SK-N-SH treated with all-trans-retinoic acid at 6 μM for 48 hours (cell line): ENCODE measurements at regions not wholly inside any gene's neighbourhood (a gene's known extent, or its start where the extent isn't known, plus 50 kb on each side); places are given as distances from the start of the nearest gene placed in this dataset.
A peak's percentile ranks its signal among the peaks of the same experiment; 100 is the strongest.

Experiments used
- ATAC-seq: fragments of 200-7000 bp; cut with Tn5 transposase; 3 replicates; pipeline ENCODE4 v1.9.1; 2020; ENCODE audit warnings: mild to moderate bottlenecking, moderate library complexity
- ARNTL ChIP-seq: fragments of 450-650 bp; formaldehyde crosslinking; IDR thresholded peaks from 2 replicates; pipeline ENCODE4 v1.5.0; 2020; ENCODE audit warnings: low read depth, mild to moderate bottlenecking, moderate library complexity, borderline replicate concordance
- CREB5 ChIP-seq: fragments of 250-450 bp; sonication (Bioruptor Pico); IDR thresholded peaks from 2 replicates; pipeline ENCODE4 v1.5.1; 2020; ENCODE audit warnings: low read depth, mild to moderate bottlenecking, moderate library complexity
- GLIS3 ChIP-seq: fragments of 250-450 bp; sonication (Bioruptor Pico); IDR thresholded peaks from 2 replicates; pipeline ENCODE4 v1.5.0; 2020; ENCODE audit warnings: mild to moderate bottlenecking, moderate library complexity
- ISL1 ChIP-seq: fragments of 250-450 bp; sonication (Bioruptor Pico); IDR thresholded peaks from 2 replicates; pipeline ENCODE4 v2.1.2; 2022; ENCODE audit warnings: mild to moderate bottlenecking, moderate library complexity
- OSR1 ChIP-seq: fragments of 250-450 bp; sonication (Bioruptor Pico); IDR thresholded peaks from 2 replicates; pipeline ENCODE4 v1.8.0; 2022; ENCODE audit warnings: moderate library complexity, mild to moderate bottlenecking, inconsistent platforms
- PATZ1 ChIP-seq: fragments of 250-450 bp; sonication (Bioruptor Pico); IDR thresholded peaks from 2 replicates; pipeline ENCODE4 v1.8.0; 2020; ENCODE audit warnings: mild to moderate bottlenecking, moderate library complexity, borderline replicate concordance
- POU6F1 ChIP-seq: fragments of 250-450 bp; sonication (Bioruptor Pico); IDR thresholded peaks from 2 replicates; pipeline ENCODE4 v1.8.0; 2021; ENCODE audit warnings: low read depth, mild to moderate bottlenecking, moderate library complexity, borderline replicate concordance
- TCF4 ChIP-seq: fragments of 250-450 bp; sonication (Bioruptor Pico); IDR thresholded peaks from 2 replicates; pipeline ENCODE4 v1.8.0; 2021; ENCODE audit warnings: mild to moderate bottlenecking, moderate library complexity, borderline replicate concordance
- TSHZ2 ChIP-seq: fragments of 250-450 bp; sonication (Bioruptor Pico); IDR thresholded peaks from 2 replicates; pipeline ENCODE4 v1.5.0; 2020; ENCODE audit warnings: mild to moderate bottlenecking, moderate library complexity
- ZC3H10 ChIP-seq: fragments of 250-450 bp; sonication (Bioruptor Pico); IDR thresholded peaks from 2 replicates; pipeline ENCODE4 v1.5.1; 2021; ENCODE audit warnings: mild to moderate bottlenecking, moderate library complexity
- ZFP3 ChIP-seq: fragments of 250-450 bp; sonication (Bioruptor Pico); IDR thresholded peaks from 2 replicates; pipeline ENCODE4 v1.5.0; 2020; ENCODE audit warnings: mild to moderate bottlenecking, moderate library complexity
- ZFP30 ChIP-seq: fragments of 450-650 bp; formaldehyde crosslinking; IDR thresholded peaks from 2 replicates; pipeline ENCODE4 v1.5.0; 2022; ENCODE audit warnings: mild to moderate bottlenecking, moderate library complexity
- ZNF565 ChIP-seq: fragments of 450-650 bp; formaldehyde crosslinking; conservative IDR thresholded peaks from 2 replicates; pipeline ENCODE4 v1.5.0; 2020; ENCODE audit warnings: low read depth, mild to moderate bottlenecking, moderate library complexity
- ZNF70 ChIP-seq: fragments of 450-650 bp; formaldehyde crosslinking; IDR thresholded peaks from 2 replicates; pipeline ENCODE4 v1.5.0; 2020; ENCODE audit warnings: mild to moderate bottlenecking, moderate library complexity
- TF ChIP-seq, protein P1 (sequence below): fragments of 250-450 bp; sonication (Bioruptor Pico); IDR thresholded peaks from 2 replicates; pipeline ENCODE4 v1.5.1; 2021; ENCODE audit warnings: mild to moderate bottlenecking, moderate library complexity

GRCh38 chr9:21695443-21695842 lies 107.0 kb upstream of the MTAP start (continued):
- no peak for TF ChIP-seq PATZ1 (CRISPR knock-in tag)

DNA sequence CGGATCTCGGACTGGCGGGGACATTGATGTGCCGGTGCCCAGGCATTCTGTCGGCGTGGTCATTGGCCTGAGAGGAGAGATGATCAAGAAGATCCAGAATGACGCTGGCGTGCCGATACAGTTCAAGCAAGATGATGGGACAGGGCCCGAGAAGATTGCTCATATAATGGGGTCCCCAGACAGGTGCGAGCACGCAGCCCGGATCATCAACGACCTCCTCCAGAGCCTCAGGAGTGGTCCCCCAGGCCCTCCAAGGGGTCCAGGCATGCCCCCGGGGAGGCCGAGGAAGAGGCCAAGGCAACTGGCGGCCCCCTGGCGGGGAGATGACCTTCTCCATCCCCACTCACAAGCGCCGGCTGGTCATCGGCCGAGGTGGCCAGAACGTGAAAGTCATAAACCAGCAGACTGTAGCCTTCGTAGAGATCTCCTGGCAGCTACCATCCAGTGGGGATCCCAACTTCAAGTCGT lies 106.5 kb upstream of the MTAP start:
- no peak for TF ChIP-seq ZFP30 (CRISPR knock-in tag)
- no peak for TF ChIP-seq ZNF565
- TF ChIP-seq CREB5 (CRISPR knock-in tag) = no peak
- ATAC-seq = no peak

DNA sequence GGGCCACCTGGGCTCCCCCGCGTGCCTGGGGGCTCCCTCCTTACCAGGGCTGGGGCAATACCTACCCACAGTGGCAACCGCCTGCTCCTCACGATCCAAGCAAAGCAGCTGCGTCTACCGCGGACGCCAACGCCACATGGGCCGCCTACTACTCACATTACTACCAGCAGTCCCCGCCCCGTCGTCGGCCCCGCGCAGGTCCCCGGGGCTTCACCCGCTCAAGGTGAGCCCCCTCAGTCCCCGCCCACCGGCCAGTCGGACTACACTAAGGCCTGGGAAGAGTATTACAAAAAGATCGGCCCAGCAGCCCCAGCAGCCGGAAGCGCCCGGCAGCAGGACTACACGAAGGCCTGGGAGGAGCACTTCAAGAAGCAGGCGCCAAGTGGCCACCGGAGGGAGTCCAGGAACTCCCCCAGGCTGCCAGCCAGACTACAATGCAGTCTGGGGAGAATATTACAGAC lies 106.0 kb upstream of the MTAP start:
- TF ChIP-seq PATZ1 (CRISPR knock-in tag) (no peak), ZC3H10 (CRISPR knock-in tag) (no peak)
- ATAC-seq = 0 out of 3 replicates have a peak, but pooled peaks have one; percentile 43

DNA sequence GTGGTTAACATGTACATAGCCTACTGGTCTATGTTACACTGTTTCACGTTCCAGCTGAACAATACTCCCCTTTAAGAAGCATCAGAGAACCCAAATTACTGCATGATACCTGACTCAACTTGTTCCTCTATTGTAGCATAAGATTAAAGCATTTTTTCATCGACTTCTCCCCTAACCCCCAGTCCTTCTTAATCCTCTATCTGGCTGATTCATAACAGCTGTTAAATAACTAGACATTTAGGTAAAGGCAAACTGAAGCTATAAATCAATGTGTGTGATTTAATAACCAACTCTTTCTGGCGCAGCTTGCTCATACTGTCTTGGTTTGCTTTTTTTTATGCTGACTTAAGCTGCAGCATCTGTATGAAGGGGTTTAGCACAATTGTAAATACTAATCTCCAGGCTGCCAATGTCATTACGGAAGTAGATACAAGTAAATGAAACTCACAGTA lies 94.2 kb upstream of the MTAP start:
- ATAC-seq = no peak
- no peak for TF ChIP-seq OSR1 (CRISPR knock-in tag)
- TF ChIP-seq, protein P1, sequence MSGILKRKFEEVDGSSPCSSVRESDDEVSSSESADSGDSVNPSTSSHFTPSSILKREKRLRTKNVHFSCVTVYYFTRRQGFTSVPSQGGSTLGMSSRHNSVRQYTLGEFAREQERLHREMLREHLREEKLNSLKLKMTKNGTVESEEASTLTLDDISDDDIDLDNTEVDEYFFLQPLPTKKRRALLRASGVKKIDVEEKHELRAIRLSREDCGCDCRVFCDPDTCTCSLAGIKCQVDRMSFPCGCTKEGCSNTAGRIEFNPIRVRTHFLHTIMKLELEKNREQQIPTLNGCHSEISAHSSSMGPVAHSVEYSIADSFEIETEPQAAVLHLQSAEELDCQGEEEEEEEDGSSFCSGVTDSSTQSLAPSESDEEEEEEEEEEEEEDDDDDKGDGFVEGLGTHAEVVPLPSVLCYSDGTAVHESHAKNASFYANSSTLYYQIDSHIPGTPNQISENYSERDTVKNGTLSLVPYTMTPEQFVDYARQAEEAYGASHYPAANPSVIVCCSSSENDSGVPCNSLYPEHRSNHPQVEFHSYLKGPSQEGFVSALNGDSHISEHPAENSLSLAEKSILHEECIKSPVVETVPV (CRISPR knock-in tag) = no peak

DNA sequence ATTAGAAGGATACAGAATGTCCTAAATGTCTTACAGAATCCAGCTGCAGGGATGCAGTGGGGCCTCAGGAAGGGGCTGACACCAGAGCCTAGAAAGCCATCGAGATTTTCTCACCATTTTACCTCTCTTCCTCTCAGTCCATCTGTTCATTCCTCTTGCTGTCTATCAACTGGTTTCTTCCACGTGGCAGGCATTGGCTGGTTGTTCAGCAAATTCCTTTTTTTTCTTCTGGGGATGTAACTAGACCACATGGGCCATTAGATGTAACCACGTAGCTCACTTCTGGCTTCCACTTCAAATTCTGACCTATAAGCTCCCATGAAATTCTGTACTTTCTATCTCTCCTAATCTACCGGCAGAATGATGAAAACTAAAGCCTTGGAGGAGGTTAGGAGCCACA lies 93.6 kb upstream of the MTAP start:
- no peak for TF ChIP-seq OSR1 (CRISPR knock-in tag)
- no peak for ATAC-seq

DNA sequence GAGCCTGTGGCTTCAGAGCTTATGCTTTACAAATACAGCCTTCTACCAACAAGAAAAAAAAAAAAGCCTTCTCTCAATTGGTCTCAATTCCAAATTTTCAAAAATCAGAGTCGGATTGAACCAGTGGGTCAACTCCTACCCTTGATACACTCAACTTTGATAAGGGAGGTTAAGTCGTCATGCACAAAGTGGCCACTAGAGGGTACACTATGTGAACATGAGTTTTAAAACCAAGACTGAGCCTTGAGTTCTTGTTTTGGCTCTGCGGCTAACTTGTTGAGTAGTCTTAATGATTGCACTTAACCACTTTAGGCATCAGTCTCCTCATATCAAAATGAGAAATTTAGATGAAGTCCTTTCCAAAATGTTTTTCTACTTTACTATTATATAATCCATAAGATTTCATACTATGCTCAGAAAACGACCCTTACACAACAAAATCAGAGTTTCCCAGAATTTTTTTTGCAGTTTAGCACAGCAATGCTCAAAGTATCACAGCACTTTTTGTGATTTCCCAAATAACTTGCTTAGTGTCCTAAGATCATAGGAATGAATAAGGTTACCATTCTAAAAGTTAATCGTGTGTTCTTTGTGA lies 92.9 kb upstream of the MTAP start:
- ATAC-seq = peak; percentile 78

More for the DNA sequence above, 92.9 kb upstream of the MTAP start:
- TF ChIP-seq TCF4 (CRISPR knock-in tag) = no peak
- no peak for TF ChIP-seq OSR1 (CRISPR knock-in tag)
- TF ChIP-seq ZFP3 (CRISPR knock-in tag) = no peak
- TF ChIP-seq POU6F1 = no peak
- no peak for TF ChIP-seq ZFP30 (CRISPR knock-in tag)
- no peak for TF ChIP-seq TSHZ2
- no peak for TF ChIP-seq GLIS3 (CRISPR knock-in tag)
- no peak for TF ChIP-seq ARNTL (CRISPR knock-in tag)
- TF ChIP-seq, protein P1 (CRISPR knock-in tag) = no peak
- no peak for TF ChIP-seq ISL1
- TF ChIP-seq ZNF70 = no peak
- no peak for TF ChIP-seq ZC3H10 (CRISPR knock-in tag)
